Mesendoderm (in vitro differentiated cells): ENCODE measurements at regions not wholly inside any gene's neighbourhood (a gene's known extent, or its start where the extent isn't known, plus 50 kb on each side); places are given as distances from the start of the nearest gene placed in this dataset.

Experiments
- DNase-seq: peaks from one replicate; pipeline ENCODE4 v3.0.0; 2013
- H2AK5ac ChIP-seq: 2 replicates; pipeline ENCODE4 v1.6.1; 2013; ENCODE audit warnings: low read length, inconsistent platforms
- H2BK120ac ChIP-seq: 2 replicates; pipeline ENCODE4 v1.6.1; 2013; ENCODE audit warnings: low read depth, mild to moderate bottlenecking, low read length, moderate library complexity, mixed read lengths
- H2BK15ac ChIP-seq: replicated peaks from 2 replicates; pipeline ENCODE4 v1.6.1; 2013; ENCODE audit warnings: low read depth, mild to moderate bottlenecking, moderate library complexity
- H2BK5ac ChIP-seq: 2 replicates; pipeline ENCODE4 v1.6.1; 2013; ENCODE audit warnings: low read length, inconsistent platforms
- H3K18ac ChIP-seq: 2 replicates; pipeline ENCODE4 v1.6.1; 2013; ENCODE audit warnings: mild to moderate bottlenecking, low read length, mixed read lengths
- H3K23ac ChIP-seq: one replicate; pipeline ENCODE4 v1.6.1; 2013; ENCODE audit warnings: low read length
- H3K27ac ChIP-seq: 2 replicates; pipeline ENCODE4 v1.5.1; 2013; ENCODE audit warnings: low read depth, mild to moderate bottlenecking, inconsistent platforms, low read length, moderate library complexity
- H3K27me3 ChIP-seq: 2 replicates; pipeline ENCODE4 v1.6.1; 2013; ENCODE audit warnings: low read length, control low read depth, mild to moderate bottlenecking, inconsistent platforms; ENCODE audit not compliant: insufficient read depth, poor library complexity
- H3K36me3 ChIP-seq: 2 replicates; pipeline ENCODE4 v1.6.1; 2013; ENCODE audit warnings: low read length, inconsistent platforms; ENCODE audit not compliant: control insufficient read depth, insufficient read depth
- H3K4ac ChIP-seq: one replicate; pipeline ENCODE4 v1.6.1; 2013; ENCODE audit warnings: low read depth, mild to moderate bottlenecking, low read length, moderate library complexity
- H3K4me1 ChIP-seq: 2 replicates; pipeline ENCODE4 v1.6.1; 2013; ENCODE audit warnings: low read depth, low read length, inconsistent platforms; ENCODE audit not compliant: control insufficient read depth
- H3K4me2 ChIP-seq: 2 replicates; pipeline ENCODE4 v1.6.1; 2013; ENCODE audit warnings: low read length
- H3K4me3 ChIP-seq: 2 replicates; pipeline ENCODE4 v1.5.1; 2013; ENCODE audit warnings: mild to moderate bottlenecking, low read length
- H3K56ac ChIP-seq: one replicate; pipeline ENCODE4 v1.6.1; 2013; ENCODE audit warnings: low read length
- H3K79me1 ChIP-seq: 2 replicates; pipeline ENCODE4 v1.6.1; 2013; ENCODE audit warnings: low read length, inconsistent platforms
- H3K79me2 ChIP-seq: 2 replicates; pipeline ENCODE4 v1.6.1; 2013; ENCODE audit warnings: mild to moderate bottlenecking, low read length; ENCODE audit not compliant: control insufficient read depth, insufficient read depth
- H3K9ac ChIP-seq: 2 replicates; pipeline ENCODE4 v1.6.1; 2013; ENCODE audit warnings: low read length, inconsistent platforms
- H4K5ac ChIP-seq: one replicate; pipeline ENCODE4 v1.6.1; 2013; ENCODE audit warnings: low read length
- H4K8ac ChIP-seq: one replicate; pipeline ENCODE4 v1.6.1; 2013; ENCODE audit warnings: low read depth, mild to moderate bottlenecking, control low read depth, low read length, moderate library complexity
- WGBS: extraction: QIAGEN DNeasy Blood & Tissue Kit; methylation state at CpG from one replicate; pipeline ENCODE4 v1.1.7; 2013; ENCODE audit warnings: low lambda C conversion rate, missing lambda C conversion rate; ENCODE audit not compliant: insufficient coverage; ENCODE audit errors: extremely low coverage; 5-methylcytosine and 5-hydroxymethylcytosine counted together

GRCh38 chr3:70822669-70823068 lies 510.2 kb upstream of the MDFIC2 start:
- WGBS = no CpG with 5 or more reads among the region's 7 CpGs
- Histone ChIP-seq H3K79me1 (no peaks in the 10 kb centered on the region), H3K4me1 (no peaks in the 10 kb centered on the region), H2AK5ac (no peak overlapping the region), H4K5ac (no peak overlapping the region), H3K79me2 (no peaks in the 10 kb centered on the region), H3K4ac (no peak overlapping the region), H2BK5ac (no peak overlapping the region), H3K4me3 (no peak overlapping the region), H3K9ac (no peak overlapping the region), H2BK15ac (no peak overlapping the region), H3K27me3 (no peaks in the 10 kb centered on the region), H3K18ac (no peak overlapping the region), H4K8ac (no peak overlapping the region), H3K27ac (no peak overlapping the region), H3K36me3 (no peaks in the 10 kb centered on the region), H3K4me2 (no peak overlapping the region), H2BK120ac (no peak overlapping the region), H3K23ac (no peak overlapping the region), H3K56ac (no peak overlapping the region)
- DNase-seq = no peak

- no peak overlapping the region for H2BK120ac ChIP-seq
- H3K79me1 ChIP-seq = no peaks in the 10 kb centered on the region
- WGBS = no CpG with 5 or more reads among the region's 4 CpGs
- H3K4me3 ChIP-seq = no peak overlapping the region
- H3K4ac ChIP-seq = no peak overlapping the region
- no peak overlapping the region for H2BK15ac ChIP-seq
- DNase-seq = no peak
- H3K4me1 ChIP-seq = no peaks in the 10 kb centered on the region
- H3K79me2 ChIP-seq = no peaks in the 10 kb centered on the region
- H3K27ac ChIP-seq = no peak overlapping the region
- no peak overlapping the region for H3K18ac ChIP-seq
- no peak overlapping the region for H4K8ac ChIP-seq
- no peak overlapping the region for H3K23ac ChIP-seq
- no peak overlapping the region for H4K5ac ChIP-seq
- no peaks in the 10 kb centered on the region for H3K36me3 ChIP-seq
- no peak overlapping the region for H3K9ac ChIP-seq
- H3K4me2 ChIP-seq = no peak overlapping the region
- no peak overlapping the region for H3K56ac ChIP-seq
- no peaks in the 10 kb centered on the region for H3K27me3 ChIP-seq
- H2BK5ac ChIP-seq = no peak overlapping the region
- no peak overlapping the region for H2AK5ac ChIP-seq
Measured at GRCh38 chr3:70821602-70822001, 509.2 kb upstream of the MDFIC2 start.

- Histone ChIP-seq H3K27ac (no peak overlapping the region), H2BK5ac (no peak overlapping the region), H2BK15ac (no peak overlapping the region), H3K79me1 (no peaks in the 10 kb centered on the region), H3K36me3 (no peaks in the 10 kb centered on the region), H3K4ac (no peak overlapping the region), H3K4me2 (no peak overlapping the region), H2BK120ac (no peak overlapping the region), H3K18ac (no peak overlapping the region), H3K9ac (no peak overlapping the region), H3K56ac (no peak overlapping the region), H4K5ac (no peak overlapping the region), H2AK5ac (no peak overlapping the region), H3K79me2 (no peaks in the 10 kb centered on the region), H3K23ac (no peak overlapping the region), H3K4me1 (no peaks in the 10 kb centered on the region), H3K4me3 (no peak overlapping the region), H3K27me3 (no peaks in the 10 kb centered on the region), H4K8ac (no peak overlapping the region)
- no peak for DNase-seq
- WGBS = no CpG with 5 or more reads among the region's 1 CpG
Measured at GRCh38 chr3:70820397-70820796, 508.0 kb upstream of the MDFIC2 start.

GRCh38 chr3:70818145-70818544 lies 505.7 kb upstream of the MDFIC2 start:
- Histone ChIP-seq H3K4ac (no peak overlapping the region), H2BK5ac (no peak overlapping the region), H2BK15ac (no peak overlapping the region), H3K79me1 (no peaks in the 10 kb centered on the region), H2AK5ac (no peak overlapping the region), H3K79me2 (no peaks in the 10 kb centered on the region), H3K27me3 (no peaks in the 10 kb centered on the region), H3K56ac (no peak overlapping the region), H2BK120ac (no peak overlapping the region), H4K5ac (no peak overlapping the region), H3K4me2 (no peak overlapping the region), H3K4me3 (no peak overlapping the region), H4K8ac (no peak overlapping the region), H3K9ac (no peak overlapping the region), H3K36me3 (no peaks in the 10 kb centered on the region), H3K27ac (no peak overlapping the region), H3K4me1 (no peaks in the 10 kb centered on the region), H3K23ac (no peak overlapping the region), H3K18ac (no peak overlapping the region)
- DNase-seq = no peak
- WGBS = no CpG with 5 or more reads among the region's 2 CpGs

- Histone ChIP-seq H3K4ac (no peak overlapping the region), H3K27ac (no peak overlapping the region), H3K4me1 (no peaks in the 10 kb centered on the region), H3K18ac (no peak overlapping the region), H3K56ac (no peak overlapping the region), H3K79me1 (no peaks in the 10 kb centered on the region), H2BK5ac (no peak overlapping the region), H2AK5ac (no peak overlapping the region), H2BK15ac (no peak overlapping the region), H3K79me2 (no peaks in the 10 kb centered on the region), H4K5ac (no peak overlapping the region), H3K9ac (no peak overlapping the region), H3K27me3 (no peaks in the 10 kb centered on the region), H2BK120ac (no peak overlapping the region), H3K36me3 (no peaks in the 10 kb centered on the region), H3K4me3 (no peak overlapping the region), H3K23ac (no peak overlapping the region), H3K4me2 (no peak overlapping the region), H4K8ac (no peak overlapping the region)
- no CpG with 5 or more reads among the region's 3 CpGs for WGBS
- DNase-seq = no peak
Measured at GRCh38 chr3:70816346-70816745, 503.9 kb upstream of the MDFIC2 start.

- no CpG with 5 or more reads among the region's 4 CpGs for WGBS
Measured at GRCh38 chr3:70815817-70816216, 503.4 kb upstream of the MDFIC2 start.

More at GRCh38 chr3:70815817-70816216, 503.4 kb upstream of the MDFIC2 start:
- Histone ChIP-seq H3K18ac (no peak overlapping the region), H2BK5ac (no peak overlapping the region), H4K5ac (no peak overlapping the region), H3K56ac (no peak overlapping the region), H3K36me3 (no peaks in the 10 kb centered on the region), H2BK120ac (no peak overlapping the region), H3K4ac (no peak overlapping the region), H3K27me3 (no peaks in the 10 kb centered on the region), H3K4me2 (no peak overlapping the region), H3K23ac (no peak overlapping the region), H3K4me3 (no peak overlapping the region), H3K79me2 (no peaks in the 10 kb centered on the region), H2BK15ac (no peak overlapping the region), H4K8ac (no peak overlapping the region), H2AK5ac (no peak overlapping the region), H3K9ac (no peak overlapping the region), H3K79me1 (no peaks in the 10 kb centered on the region), H3K4me1 (no peaks in the 10 kb centered on the region), H3K27ac (no peak overlapping the region)
- DNase-seq = no peak
